Liver (tissue), 7 donors: ENCODE measurements at regions not wholly inside any gene's neighbourhood (a gene's known extent, or its start where the extent isn't known, plus 50 kb on each side); places are given as distances from the start of the nearest gene placed in this dataset.
"Not testable (repeated sequence)": the region's sequence is repeated elsewhere in the genome, so short reads cannot be mapped to it uniquely, and the experiment has no call there.

Source experiments
- DNase-seq: peaks from one replicate; pipeline ENCODE4 v3.0.0-alpha.2; 2017; ENCODE audit warnings: low spot score
- H3K27ac ChIP-seq, 2 donors: one replicate each; pipeline ENCODE4 v1.7.0; 2013; ENCODE audit warnings: inconsistent platforms in 2 of 2, low read length in 2 of 2, control low read depth in 1 of 2, low read depth in 1 of 2, mild to moderate bottlenecking in 1 of 2
- H3K27me3 ChIP-seq, 4 donors: one replicate each; pipeline versions ENCODE4 v1.6.1 to v1.7.0; 2013; ENCODE audit warnings: low read length in 3 of 4, inconsistent platforms in 1 of 4, mild to moderate bottlenecking in 1 of 4, moderate library complexity in 1 of 4; ENCODE audit not compliant: control insufficient read depth in 4 of 4, insufficient read depth in 4 of 4
- H3K36me3 ChIP-seq, 4 donors: one replicate each; pipeline versions ENCODE4 v1.6.1 to v1.7.0; 2013; ENCODE audit warnings: low read length in 3 of 4, mild to moderate bottlenecking in 3 of 4, low read depth in 1 of 4, moderate library complexity in 1 of 4; ENCODE audit not compliant: control insufficient read depth in 4 of 4, insufficient read depth in 3 of 4
- H3K4me1 ChIP-seq, 4 donors: one replicate each; pipeline versions ENCODE4 v1.6.1 to v1.7.0; 2013; ENCODE audit warnings: low read length in 3 of 4, mild to moderate bottlenecking in 3 of 4, moderate library complexity in 1 of 4; ENCODE audit not compliant: control insufficient read depth in 4 of 4, insufficient read depth in 4 of 4
- H3K4me3 ChIP-seq, 3 donors: one replicate each; pipeline versions ENCODE4 v1.6.1 to v1.7.0; 2013; ENCODE audit warnings: low read length in 3 of 3, control low read depth in 1 of 3, low read depth in 1 of 3, mild to moderate bottlenecking in 1 of 3
- H3K9ac ChIP-seq, 2 donors: one replicate each; pipeline ENCODE4 v1.7.0; 2013; ENCODE audit warnings: low read length in 2 of 2, mild to moderate bottlenecking in 2 of 2, moderate library complexity in 2 of 2, control low read depth in 1 of 2, low read depth in 1 of 2
- H3K9me3 ChIP-seq, 4 donors: one replicate each; pipeline versions ENCODE4 v1.6.1 to v1.7.0; 2013; ENCODE audit warnings: low read length in 3 of 4; ENCODE audit not compliant: control insufficient read depth in 4 of 4
- NR2F2 ChIP-seq: IDR thresholded peaks from 2 replicates; pipeline ENCODE4 v1.6.1; 2016; ENCODE audit warnings: antibody characterized with exemption
- WGBS: extraction: QIAGEN DNeasy Blood & Tissue Kit; methylation state at CpG from one replicate; pipeline ENCODE4 v1.1.7; 2013; 5-methylcytosine and 5-hydroxymethylcytosine counted together
- donor health status: healthy.
- donor health status: healthy.
- donor health status: healthy.
- donor health status: healthy.

DNA sequence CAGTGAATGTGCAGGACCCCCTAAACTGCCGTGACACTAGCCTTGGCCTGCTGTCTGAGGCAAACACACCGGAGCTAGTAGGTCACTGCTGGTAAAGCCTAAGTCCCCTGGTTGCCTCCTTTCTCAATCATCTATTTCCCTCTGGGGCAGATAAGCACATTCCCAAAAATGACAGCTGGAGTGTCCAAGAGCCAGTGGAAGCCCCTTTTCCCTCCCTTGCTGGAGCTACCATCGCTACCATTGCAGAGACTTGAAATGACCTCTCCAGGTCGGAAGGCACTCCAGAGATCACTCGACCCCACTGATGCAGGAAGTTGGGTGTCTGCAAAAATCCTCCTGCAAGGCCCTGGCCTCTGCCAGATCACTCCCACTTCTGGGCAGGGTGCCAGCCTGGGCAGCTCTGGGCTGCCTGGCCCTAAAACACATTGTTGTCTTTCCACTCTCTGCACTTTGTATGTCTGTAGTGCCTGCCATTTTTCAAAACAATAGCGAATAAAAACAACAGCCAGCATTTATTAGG, 235.9 kb downstream of the BCL2L11 start:
- not testable (repeated sequence) for DNase-seq, H3K9ac ChIP-seq, H3K4me3 ChIP-seq, H3K36me3 ChIP-seq, H3K9me3 ChIP-seq, H3K27ac ChIP-seq, H3K27me3 ChIP-seq, H3K4me1 ChIP-seq
- 49% methylated on average over 4 of the region's 6 CpGs for WGBS
- TF ChIP-seq NR2F2: peak; percentile 27

DNA sequence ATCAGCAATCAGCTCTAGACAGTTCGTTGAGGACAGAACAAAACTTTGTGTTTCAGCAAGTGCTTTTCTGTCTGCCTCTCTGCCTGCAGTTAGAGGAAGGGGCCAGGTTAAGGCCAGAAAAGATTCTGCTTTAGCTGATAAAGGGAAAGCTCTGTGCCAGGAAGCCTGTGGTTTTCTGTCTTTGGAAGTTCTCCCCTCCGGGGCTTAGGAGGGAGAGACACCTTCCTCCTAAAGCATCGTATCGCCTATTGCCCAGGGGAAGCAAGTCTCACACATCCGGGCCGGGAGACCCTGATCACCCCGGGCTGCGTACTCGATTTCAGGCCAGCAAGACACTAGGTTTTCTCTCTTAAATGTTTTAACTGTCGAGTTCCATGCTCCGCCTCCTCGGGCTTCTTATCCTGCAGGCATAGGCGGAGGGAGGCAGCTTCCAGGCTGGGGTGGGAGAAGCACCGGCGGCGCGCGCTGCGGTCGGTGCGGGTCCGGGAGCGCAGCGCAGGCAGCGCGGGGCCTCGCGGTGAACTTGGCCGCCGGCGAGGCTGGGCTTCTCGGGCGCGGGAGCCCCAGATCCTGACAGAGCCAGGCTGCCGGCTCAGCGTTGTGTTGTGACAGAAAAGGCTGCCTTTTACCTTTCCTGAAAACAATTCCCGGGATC, 245.4 kb downstream of the BCL2L11 start:
- H3K4me3 ChIP-seq, H3K27ac ChIP-seq, H3K27me3 ChIP-seq, H3K9ac ChIP-seq, H3K4me1 ChIP-seq, DNase-seq, H3K36me3 ChIP-seq, H3K9me3 ChIP-seq: not testable (repeated sequence)
- 14% methylated on average over 32 of the region's 37 CpGs for WGBS

DNA sequence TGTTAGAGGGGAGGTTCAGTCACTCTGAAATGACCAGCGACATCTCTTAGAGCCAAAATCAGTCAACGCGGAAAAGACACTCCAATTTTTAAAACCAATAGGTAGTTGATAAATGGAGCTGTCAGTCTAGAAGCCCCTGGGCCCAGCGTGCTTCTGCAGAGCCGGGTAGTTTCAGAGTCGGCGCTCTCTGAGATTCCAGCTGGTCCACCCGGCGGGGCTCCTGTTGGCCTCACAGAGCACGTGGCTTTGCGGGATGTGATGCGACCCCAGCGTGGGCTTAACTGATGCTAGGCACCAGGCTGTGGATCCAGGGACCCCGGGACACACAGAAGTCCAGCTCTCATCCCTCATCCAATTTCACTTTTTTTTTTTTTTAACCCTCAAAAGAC, 245.9 kb downstream of the BCL2L11 start:
- DNase-seq, H3K9me3 ChIP-seq, H3K36me3 ChIP-seq, H3K27ac ChIP-seq, H3K4me1 ChIP-seq, H3K4me3 ChIP-seq, H3K27me3 ChIP-seq, H3K9ac ChIP-seq: not testable (repeated sequence)
- 43% methylated on average over 13 of the region's 14 CpGs for WGBS

DNA sequence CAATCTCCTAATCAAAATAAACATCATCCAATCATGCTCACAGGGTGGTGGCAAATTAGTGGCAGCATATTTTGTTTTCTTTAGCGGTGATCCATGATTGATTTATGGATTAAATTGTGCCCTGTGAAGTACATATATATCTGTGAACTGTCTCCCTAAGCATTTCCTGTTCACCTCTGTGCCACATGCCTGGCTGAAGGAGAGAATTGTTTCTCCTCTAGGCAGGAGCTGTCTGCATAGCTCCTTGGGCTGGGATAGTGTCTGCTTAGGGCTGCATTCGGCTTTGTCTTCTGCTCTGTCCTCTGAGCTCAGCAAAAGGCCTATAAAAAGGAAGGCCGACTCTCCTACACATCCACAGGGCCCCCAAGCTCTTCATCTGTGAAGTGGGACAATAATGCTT, 246.4 kb downstream of the BCL2L11 start:
- DNase-seq, H3K36me3 ChIP-seq, H3K27me3 ChIP-seq, H3K27ac ChIP-seq, H3K9me3 ChIP-seq, H3K9ac ChIP-seq, H3K4me3 ChIP-seq, H3K4me1 ChIP-seq: not testable (repeated sequence)
- 91% methylated on average over 3 of the region's 3 CpGs for WGBS

DNA sequence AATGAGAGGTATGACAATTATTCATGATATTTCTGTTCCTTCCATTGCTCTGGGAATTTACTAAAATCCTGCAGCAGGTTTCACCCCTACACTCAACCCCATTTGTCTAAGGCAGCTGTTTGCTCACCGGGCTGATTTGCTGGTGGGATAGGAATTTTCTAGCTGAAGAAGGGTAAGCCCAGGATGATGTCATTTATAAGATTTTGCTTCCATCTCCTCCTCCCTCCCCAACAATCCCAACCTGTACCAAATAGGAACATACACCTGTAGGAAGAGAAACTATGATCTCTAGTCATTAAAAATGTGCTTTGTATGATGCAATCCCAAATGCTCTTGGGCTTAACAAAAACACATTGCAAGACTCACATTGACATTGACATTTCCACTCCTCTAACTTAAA, 247.2 kb downstream of the BCL2L11 start:
- not testable (repeated sequence) for H3K36me3 ChIP-seq, H3K27ac ChIP-seq, H3K9ac ChIP-seq, H3K4me3 ChIP-seq, H3K9me3 ChIP-seq, H3K4me1 ChIP-seq, H3K27me3 ChIP-seq, DNase-seq
- 94% methylated on average over 1 of the region's 1 CpG for WGBS

DNA sequence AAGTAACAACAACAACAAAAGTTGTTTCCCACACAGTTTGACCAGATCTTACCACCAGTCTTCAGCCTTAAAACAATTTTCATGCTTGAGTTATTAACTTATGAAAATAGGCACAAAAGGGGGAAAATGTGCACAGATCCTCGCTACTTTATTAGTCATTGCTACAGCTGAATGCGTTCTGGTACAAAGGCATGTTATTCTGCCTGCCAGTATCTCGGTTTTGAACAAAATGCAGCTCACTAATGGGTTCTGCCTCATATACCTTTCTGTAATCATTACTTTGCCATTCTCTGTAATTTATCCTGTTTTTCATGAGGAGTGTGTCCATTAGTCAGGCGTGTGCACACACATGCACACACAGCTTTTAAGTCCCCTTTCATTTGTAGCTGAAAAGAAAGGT, 247.6 kb downstream of the BCL2L11 start:
- no CpG with 5 or more reads among the region's 4 CpGs for WGBS

DNA sequence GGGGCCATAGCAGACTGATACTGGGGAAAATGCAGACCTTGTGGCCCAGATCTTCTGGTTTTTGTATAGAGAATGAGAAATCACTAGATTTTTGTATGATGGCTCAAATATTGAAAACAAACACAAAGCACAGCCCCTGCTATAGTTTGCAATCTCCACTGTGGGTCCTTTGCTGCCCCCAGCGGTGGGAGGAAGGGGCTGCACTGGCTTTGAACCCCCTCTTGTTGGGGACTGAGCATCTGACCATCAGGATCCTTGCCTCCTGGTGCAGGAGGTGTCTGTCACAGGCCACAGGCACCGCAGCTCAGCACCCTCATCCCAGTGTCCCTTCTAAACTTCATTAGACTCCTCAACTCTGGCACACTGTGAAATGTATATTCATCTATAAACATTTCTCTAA, 252.3 kb downstream of the BCL2L11 start:
- not testable (repeated sequence) for H3K4me1 ChIP-seq, H3K4me3 ChIP-seq, H3K27me3 ChIP-seq, H3K9ac ChIP-seq, H3K36me3 ChIP-seq, H3K27ac ChIP-seq, H3K9me3 ChIP-seq, DNase-seq
- no CpG with 5 or more reads among the region's 2 CpGs for WGBS

More for the DNA sequence above, 247.6 kb downstream of the BCL2L11 start:
- not testable (repeated sequence) for DNase-seq, H3K27ac ChIP-seq, H3K36me3 ChIP-seq, H3K9me3 ChIP-seq, H3K27me3 ChIP-seq, H3K9ac ChIP-seq, H3K4me3 ChIP-seq, H3K4me1 ChIP-seq

DNA sequence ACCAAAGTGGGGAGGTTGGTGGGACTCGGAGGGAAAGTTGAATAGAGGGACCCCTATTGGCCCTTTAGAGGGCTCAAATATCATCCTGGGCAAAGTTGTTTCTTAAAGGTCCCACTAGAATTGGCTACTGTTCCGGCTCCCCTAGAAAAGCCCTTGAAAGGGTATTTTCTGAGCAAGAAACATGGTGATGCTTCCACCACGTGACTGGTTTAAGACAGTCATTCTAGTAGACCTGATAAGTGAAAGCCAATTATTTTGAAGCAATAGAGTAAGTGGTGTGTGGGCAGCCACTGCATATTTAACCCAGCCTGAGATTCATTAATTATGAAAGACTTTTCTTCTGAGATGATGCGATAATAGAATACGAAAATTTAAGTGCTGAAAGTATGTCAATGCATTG, 253.3 kb downstream of the BCL2L11 start:
- H3K9ac ChIP-seq, H3K4me3 ChIP-seq, DNase-seq, H3K36me3 ChIP-seq, H3K27me3 ChIP-seq, H3K4me1 ChIP-seq, H3K9me3 ChIP-seq, H3K27ac ChIP-seq: not testable (repeated sequence)
- WGBS: 96% methylated on average over 5 of the region's 5 CpGs
